Breast epithelium (tissue), 4 donors: ENCODE measurements at regions not wholly inside any gene's neighbourhood (a gene's known extent, or its start where the extent isn't known, plus 50 kb on each side); places are given as distances from the start of the nearest gene placed in this dataset.

Experiments
- DNase-seq, 2 donors: peaks; one replicate each; pipeline ENCODE4 v3.0.0-alpha.2; 2019; ENCODE audit warnings: low spot score in 2 of 2
- H3K27ac ChIP-seq, 2 donors: fragments of 200-600 bp; sonication (generic) in 1 of 2; one replicate each; pipeline ENCODE4 v1.5.1; 2016 to 2019; ENCODE audit warnings: mild to moderate bottlenecking in 1 of 2
- H3K27me3 ChIP-seq, 2 donors: fragments of 200-600 bp; sonication (generic) in 1 of 2; one replicate each; pipeline versions ENCODE4 v1.5.1 to v1.6.0; 2017 to 2019; ENCODE audit warnings: control low read depth in 1 of 2, mild to moderate bottlenecking in 1 of 2
- H3K36me3 ChIP-seq: fragments of 200-600 bp; one replicate; pipeline ENCODE4 v1.5.1; 2019
- H3K4me1 ChIP-seq, 2 donors: fragments of 200-600 bp; sonication (generic); one replicate each; pipeline ENCODE4 v1.5.1; 2016 to 2019; ENCODE audit warnings: control low read depth in 1 of 2
- H3K4me3 ChIP-seq, 3 donors: fragments of 200-600 bp; sonication (generic); 1 replicate in 2 of 3; 2 replicates in 1 of 3; pipeline ENCODE4 v1.5.1; 2016 to 2019; ENCODE audit warnings: mild to moderate bottlenecking in 3 of 3, moderate library complexity in 2 of 3
- H3K9me3 ChIP-seq, 2 donors: fragments of 200-600 bp; sonication (generic) in 1 of 2; one replicate each; pipeline ENCODE4 v1.5.1; 2016 to 2019; ENCODE audit warnings: control low read depth in 1 of 2
- POLR2A ChIP-seq: fragments of 450-650 bp; IDR thresholded peaks from one replicate; pipeline ENCODE4 v1.6.1; 2016; ENCODE audit warnings: antibody characterized with exemption, mild to moderate bottlenecking, moderate library complexity
- POLR2AphosphoS5 ChIP-seq, 3 donors: sonication (generic); formaldehyde crosslinking; IDR thresholded peaks; one replicate each; pipeline ENCODE4 v1.6.1; 2017; ENCODE audit warnings: antibody characterized with exemption in 3 of 3
- intact Hi-C: fragments of 100-400 bp; cut with DNase I; formaldehyde crosslinking; loops from one replicate; pipeline ENCODE4 v1.15.1; 2023; ENCODE audit warnings: low total_unique reads
- TF ChIP-seq, protein P1 (sequence below), 3 donors: fragments of 450-650 bp; IDR thresholded peaks; one replicate each; pipeline ENCODE4 v1.5.1; 2016 to 2017; ENCODE audit warnings: antibody characterized with exemption in 3 of 3, mild to moderate bottlenecking in 3 of 3, moderate library complexity in 3 of 3

GRCh38 chr4:52243367-52243766, 192.3 kb downstream of the SPATA18 start:
- Histone ChIP-seq H3K4me1 (no peaks in the 10 kb centered on the region), H3K27me3 (no peaks in the 10 kb centered on the region), H3K36me3 (no peaks in the 10 kb centered on the region), H3K27ac (no peak overlapping the region), H3K9me3 (no peaks in the 10 kb centered on the region), H3K4me3 (no peak overlapping the region)
- intact Hi-C loops, result no loop called here
- no peak for TF ChIP-seq POLR2AphosphoS5 (IDR thresholded peaks at IDR 0.05)
- no peak for DNase-seq

- Histone ChIP-seq H3K27ac (no peak overlapping the region), H3K9me3 (no peaks in the 10 kb centered on the region), H3K27me3 (no peaks in the 10 kb centered on the region), H3K4me3 (no peak overlapping the region), H3K36me3 (no peaks in the 10 kb centered on the region), H3K4me1 (no peaks in the 10 kb centered on the region)
- TF ChIP-seq, protein P1, sequence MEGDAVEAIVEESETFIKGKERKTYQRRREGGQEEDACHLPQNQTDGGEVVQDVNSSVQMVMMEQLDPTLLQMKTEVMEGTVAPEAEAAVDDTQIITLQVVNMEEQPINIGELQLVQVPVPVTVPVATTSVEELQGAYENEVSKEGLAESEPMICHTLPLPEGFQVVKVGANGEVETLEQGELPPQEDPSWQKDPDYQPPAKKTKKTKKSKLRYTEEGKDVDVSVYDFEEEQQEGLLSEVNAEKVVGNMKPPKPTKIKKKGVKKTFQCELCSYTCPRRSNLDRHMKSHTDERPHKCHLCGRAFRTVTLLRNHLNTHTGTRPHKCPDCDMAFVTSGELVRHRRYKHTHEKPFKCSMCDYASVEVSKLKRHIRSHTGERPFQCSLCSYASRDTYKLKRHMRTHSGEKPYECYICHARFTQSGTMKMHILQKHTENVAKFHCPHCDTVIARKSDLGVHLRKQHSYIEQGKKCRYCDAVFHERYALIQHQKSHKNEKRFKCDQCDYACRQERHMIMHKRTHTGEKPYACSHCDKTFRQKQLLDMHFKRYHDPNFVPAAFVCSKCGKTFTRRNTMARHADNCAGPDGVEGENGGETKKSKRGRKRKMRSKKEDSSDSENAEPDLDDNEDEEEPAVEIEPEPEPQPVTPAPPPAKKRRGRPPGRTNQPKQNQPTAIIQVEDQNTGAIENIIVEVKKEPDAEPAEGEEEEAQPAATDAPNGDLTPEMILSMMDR (IDR thresholded peaks at IDR 0.05), result no peak
- TF ChIP-seq POLR2A, result no peak
- TF ChIP-seq POLR2AphosphoS5 (IDR thresholded peaks at IDR 0.05), result no peak
- no peak for DNase-seq
- intact Hi-C loops, result no loop called here
Measured at GRCh38 chr4:52244103-52244775, 193.1 kb downstream of the SPATA18 start.

- TF ChIP-seq, protein P1 (IDR thresholded peaks at IDR 0.05), result no peak
- TF ChIP-seq POLR2A (no peak), POLR2AphosphoS5 (IDR thresholded peaks at IDR 0.05) (no peak)
- no peak overlapping the region for H3K27ac ChIP-seq
- no peak for DNase-seq
- no peaks in the 10 kb centered on the region for H3K36me3 ChIP-seq
- H3K4me3 ChIP-seq, result no peak overlapping the region
- H3K9me3 ChIP-seq, result no peaks in the 10 kb centered on the region
- intact Hi-C loops, result no loop called here
- H3K27me3 ChIP-seq, result no peaks in the 10 kb centered on the region
- H3K4me1 ChIP-seq, result no peaks in the 10 kb centered on the region
Measured at GRCh38 chr4:52244848-52245247, 193.7 kb downstream of the SPATA18 start.

- DNase-seq, result no peak
- TF ChIP-seq POLR2AphosphoS5 (IDR thresholded peaks at IDR 0.05) (no peak), POLR2A (no peak)
- TF ChIP-seq, protein P1 (IDR thresholded peaks at IDR 0.05), result no peak
- intact Hi-C loops, result no loop called here
Measured at GRCh38 chr4:52246827-52247226, 195.7 kb downstream of the SPATA18 start.

DNA sequence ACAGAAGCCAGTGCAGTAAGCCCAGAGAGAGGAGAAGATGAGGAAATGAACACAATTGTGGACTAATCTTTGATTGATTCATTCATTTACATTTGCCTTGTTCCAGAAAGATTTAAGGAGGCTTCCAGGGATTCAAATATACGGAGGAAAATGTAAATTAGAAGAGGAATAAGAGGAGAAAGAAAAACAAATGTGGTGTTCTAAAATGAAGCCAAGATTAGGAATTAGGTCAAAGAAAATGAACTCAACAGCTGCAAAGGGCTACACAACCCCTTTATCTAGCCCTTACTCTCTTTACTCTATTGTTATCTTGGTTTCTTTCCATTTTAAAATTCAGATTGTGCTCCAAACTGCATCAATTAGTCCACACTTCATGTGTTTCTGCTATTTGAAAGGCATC, 196.8 kb downstream of the SPATA18 start:
- intact Hi-C loops, result no loop called here
- Histone ChIP-seq H3K27me3 (no peaks in the 10 kb centered on the region), H3K4me1 (peaks cover 0 to 2% of the 10 kb centered on the region in 2 donors), H3K27ac (no peak overlapping the region), H3K36me3 (no peaks in the 10 kb centered on the region), H3K4me3 (no peak overlapping the region), H3K9me3 (peaks cover 6 to 12% of the 10 kb centered on the region in 2 donors)
- DNase-seq, result no peak
- TF ChIP-seq, protein P1 (IDR thresholded peaks at IDR 0.05), result no peak
- TF ChIP-seq POLR2AphosphoS5 (IDR thresholded peaks at IDR 0.05) (no peak), POLR2A (no peak)

More at GRCh38 chr4:52246827-52247226, 195.7 kb downstream of the SPATA18 start:
- H3K27ac ChIP-seq, result no peak overlapping the region
- H3K36me3 ChIP-seq, result no peaks in the 10 kb centered on the region
- no peaks in the 10 kb centered on the region for H3K27me3 ChIP-seq
- H3K9me3 ChIP-seq, result peaks cover 0 to 1% of the 10 kb centered on the region in 2 donors
- no peak overlapping the region for H3K4me3 ChIP-seq
- peaks cover 0 to 2% of the 10 kb centered on the region in 2 donors for H3K4me1 ChIP-seq
